ENCODE measurements at regions not wholly inside any gene's neighbourhood (a gene's known extent, or its start where the extent isn't known, plus 50 kb on each side); places are given as distances from the start of the nearest gene placed in this dataset.

GRCh38 chr13:67645874-67646467, 415.8 kb upstream of the PCDH9 start:
- DNase-seq, result no peak

- DNase-seq, result no peak
These were observed 413.4 kb upstream of the PCDH9 start for GRCh38 chr13:67643516-67644055.

- DNase-seq, result no peak
These were observed 412.5 kb upstream of the PCDH9 start for GRCh38 chr13:67642657-67643056.

- DNase-seq, result no peak
These were observed 405.6 kb upstream of the PCDH9 start for GRCh38 chr13:67635754-67636153.

GRCh38 chr13:67632590-67632989, 402.5 kb upstream of the PCDH9 start:
- DNase-seq, result no peak

- no peak for DNase-seq
These were observed 400.5 kb upstream of the PCDH9 start for GRCh38 chr13:67630640-67631039.

GRCh38 chr13:67623630-67624029, 393.5 kb upstream of the PCDH9 start:
- DNase-seq, result no peak

- no peak for DNase-seq
These were observed 390.5 kb upstream of the PCDH9 start for GRCh38 chr13:67620665-67621064.

GRCh38 chr13:67619995-67620380, 389.9 kb upstream of the PCDH9 start:
- DNase-seq, result no peak

GRCh38 chr13:67619351-67619994, 389.3 kb upstream of the PCDH9 start:
- no peak for DNase-seq

- DNase-seq, result no peak
These were observed 384.4 kb upstream of the PCDH9 start for GRCh38 chr13:67614579-67614978.

GRCh38 chr13:67614013-67614412, 383.9 kb upstream of the PCDH9 start:
- DNase-seq, result no peak

- DNase-seq, result no peak
These were observed 358.5 kb upstream of the PCDH9 start for GRCh38 chr13:67588607-67589006.

- no peak for DNase-seq
These were observed 347.2 kb upstream of the PCDH9 start for GRCh38 chr13:67577361-67577760.

- DNase-seq, result no peak
These were observed 344.4 kb upstream of the PCDH9 start for GRCh38 chr13:67574320-67575233.

- no peak for DNase-seq
These were observed 338.1 kb upstream of the PCDH9 start for GRCh38 chr13:67568205-67568604.

GRCh38 chr13:67557642-67558241, 327.6 kb upstream of the PCDH9 start:
- no peak for DNase-seq

- DNase-seq, result no peak
These were observed 327.0 kb upstream of the PCDH9 start for GRCh38 chr13:67557118-67557517.

- no peak for DNase-seq
These were observed 324.8 kb upstream of the PCDH9 start for GRCh38 chr13:67554746-67555452.

GRCh38 chr13:67554286-67554685, 324.1 kb upstream of the PCDH9 start:
- DNase-seq, result no peak

GRCh38 chr13:67549331-67549730, 319.2 kb upstream of the PCDH9 start:
- no peak for DNase-seq

- DNase-seq, result no peak
These were observed 308.8 kb upstream of the PCDH9 start for GRCh38 chr13:67538906-67539305.
